ENCODE measurements at regions not wholly inside any gene's neighbourhood (a gene's known extent, or its start where the extent isn't known, plus 50 kb on each side); places are given as distances from the start of the nearest gene placed in this dataset.

DNA sequence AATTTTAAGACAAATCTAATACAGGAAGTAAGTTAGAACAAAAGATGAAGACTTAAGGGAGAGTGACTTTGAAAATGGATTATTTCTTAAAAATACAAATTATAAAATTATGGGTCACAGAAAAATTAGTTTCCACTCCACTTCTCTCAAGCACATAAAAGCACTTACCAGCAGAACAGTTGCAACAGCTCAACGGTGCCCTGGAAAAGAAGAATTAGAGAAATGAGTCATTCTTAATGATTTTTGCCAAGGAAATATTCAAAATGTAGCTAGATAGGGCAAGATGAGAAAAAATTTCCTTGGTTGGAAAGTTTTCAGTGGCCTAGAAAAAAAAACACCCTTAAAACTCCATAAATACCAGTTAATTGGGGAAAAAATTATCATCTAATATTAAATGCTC, 2185.6 kb upstream of the CELF4 start:
- TF ChIP-seq, protein P1, sequence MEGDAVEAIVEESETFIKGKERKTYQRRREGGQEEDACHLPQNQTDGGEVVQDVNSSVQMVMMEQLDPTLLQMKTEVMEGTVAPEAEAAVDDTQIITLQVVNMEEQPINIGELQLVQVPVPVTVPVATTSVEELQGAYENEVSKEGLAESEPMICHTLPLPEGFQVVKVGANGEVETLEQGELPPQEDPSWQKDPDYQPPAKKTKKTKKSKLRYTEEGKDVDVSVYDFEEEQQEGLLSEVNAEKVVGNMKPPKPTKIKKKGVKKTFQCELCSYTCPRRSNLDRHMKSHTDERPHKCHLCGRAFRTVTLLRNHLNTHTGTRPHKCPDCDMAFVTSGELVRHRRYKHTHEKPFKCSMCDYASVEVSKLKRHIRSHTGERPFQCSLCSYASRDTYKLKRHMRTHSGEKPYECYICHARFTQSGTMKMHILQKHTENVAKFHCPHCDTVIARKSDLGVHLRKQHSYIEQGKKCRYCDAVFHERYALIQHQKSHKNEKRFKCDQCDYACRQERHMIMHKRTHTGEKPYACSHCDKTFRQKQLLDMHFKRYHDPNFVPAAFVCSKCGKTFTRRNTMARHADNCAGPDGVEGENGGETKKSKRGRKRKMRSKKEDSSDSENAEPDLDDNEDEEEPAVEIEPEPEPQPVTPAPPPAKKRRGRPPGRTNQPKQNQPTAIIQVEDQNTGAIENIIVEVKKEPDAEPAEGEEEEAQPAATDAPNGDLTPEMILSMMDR (IDR thresholded peaks at IDR 0.05; ENCODE audit: control extremely low read depth in 1 of 3, insufficient read depth in 1 of 3, low read depth in 1 of 3, low read length in 3 of 3) = no peak
- TF ChIP-seq SP1 (IDR thresholded peaks at IDR 0.05; ENCODE audit: low read depth, low read length) = no peak
- no peak for TF ChIP-seq POLR2A (IDR thresholded peaks at IDR 0.05; ENCODE audit: control extremely low read depth in 1 of 2, low read depth in 2 of 2, low read length in 2 of 2)
- TF ChIP-seq SIX5 (IDR thresholded peaks at IDR 0.05; ENCODE audit: low read depth, low read length) = no peak
- TF ChIP-seq SUZ12 (IDR thresholded peaks at IDR 0.05; ENCODE audit: low read length) = no peak
- no peak for TF ChIP-seq JUND (IDR thresholded peaks at IDR 0.05; ENCODE audit: low read length)
- no peak for TF ChIP-seq YY1 (IDR thresholded peaks at IDR 0.05; ENCODE audit: low read depth, low read length)
- TF ChIP-seq GABPA (IDR thresholded peaks at IDR 0.05; ENCODE audit: borderline replicate concordance, insufficient read depth, low read length) = no peak
- TF ChIP-seq TAF1 (IDR thresholded peaks at IDR 0.05; ENCODE audit: low read depth, low read length) = no peak
- TF ChIP-seq POU5F1 (IDR thresholded peaks at IDR 0.05; ENCODE audit: low read depth, low read length) = no peak

Measured in H1 (cell line).